HG02870 (cell line): ENCODE measurements at regions not wholly inside any gene's neighbourhood (a gene's known extent, or its start where the extent isn't known, plus 50 kb on each side); places are given as distances from the start of the nearest gene placed in this dataset.
"Not testable (repeated sequence)": the region's sequence is repeated elsewhere in the genome, so short reads cannot be mapped to it uniquely, and the experiment has no call there.

Source experiments
- ATAC-seq: cut with Tn5 transposase; IDR thresholded peaks from one replicate; pipeline ENCODE4 v1.9.1; 2021; ENCODE audit warnings: mild to moderate bottlenecking, moderate library complexity; ENCODE audit not compliant: unreplicated experiment

GRCh38 chr2:16102976-16103380, 162.6 kb downstream of the MYCN start:
- no peak for ATAC-seq

DNA sequence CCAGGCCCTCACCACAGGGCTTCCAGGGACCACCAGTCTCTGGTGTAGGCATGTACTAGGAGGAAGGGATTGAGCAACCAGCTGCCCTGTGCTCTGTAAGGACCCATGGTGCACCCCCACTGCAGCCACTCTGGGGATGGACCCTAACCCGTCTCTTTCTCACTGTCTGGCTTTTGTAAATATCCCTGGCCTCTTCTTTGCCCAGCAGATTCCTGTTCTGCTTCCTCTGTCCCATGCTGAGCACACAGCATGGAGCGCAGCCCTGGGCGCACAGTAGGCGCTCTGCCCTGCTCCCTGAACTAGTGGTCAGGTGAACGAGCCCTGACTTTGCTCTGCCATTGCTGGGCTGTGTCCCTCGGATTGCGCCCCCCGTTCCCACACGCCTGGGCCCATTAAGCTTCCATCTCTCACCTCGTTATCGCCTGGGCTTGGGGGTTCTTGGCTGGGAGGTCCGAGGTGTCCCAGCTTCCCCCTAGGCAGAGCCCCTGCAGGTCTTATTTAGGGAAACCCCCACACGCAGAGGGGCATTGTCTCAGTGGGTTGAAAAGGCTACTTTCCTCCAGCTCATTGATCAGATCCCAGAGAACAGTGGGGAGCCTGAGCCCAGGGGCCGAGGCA, 162.1 kb downstream of the MYCN start:
- ATAC-seq: no peak

DNA sequence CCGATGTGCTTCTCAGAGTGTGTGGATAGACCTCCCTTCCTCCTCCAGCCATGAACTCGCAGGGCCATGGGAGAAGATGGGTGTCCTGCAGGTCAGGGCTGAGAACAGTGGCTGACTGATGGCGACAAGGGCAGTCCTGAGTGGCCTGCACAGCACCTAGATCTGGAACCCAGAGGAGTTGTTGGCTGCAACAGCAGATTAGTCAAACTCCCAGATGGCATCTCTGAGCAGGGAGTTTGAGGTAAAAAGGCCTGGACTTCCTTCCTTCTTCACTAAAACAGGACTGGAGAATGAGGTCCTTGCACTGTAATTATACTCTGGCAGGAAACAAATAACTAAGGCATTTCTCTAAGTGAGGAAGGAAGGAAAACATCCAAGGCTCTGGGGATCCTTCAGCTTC, 160.8 kb downstream of the MYCN start:
- no peak for ATAC-seq

DNA sequence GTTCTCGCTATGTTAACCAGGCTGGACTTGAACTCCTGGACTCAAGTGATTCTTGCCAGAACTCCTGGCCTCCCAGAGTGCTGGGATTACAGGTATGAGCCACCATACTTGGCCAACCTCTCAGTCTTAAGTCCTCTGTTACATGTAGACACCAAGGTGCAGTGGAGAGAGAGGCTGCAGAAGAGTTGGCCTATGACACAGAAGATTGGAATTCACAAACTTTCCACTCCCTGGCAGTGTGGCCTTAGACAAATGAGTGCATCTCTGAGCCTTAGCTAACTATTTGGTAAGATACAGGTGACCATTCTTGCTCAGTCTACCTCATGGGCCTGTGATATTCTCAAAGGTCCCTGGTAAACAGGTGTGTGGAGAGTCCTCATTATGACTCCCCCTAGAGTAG, 159.7 kb downstream of the MYCN start:
- no peak for ATAC-seq

- no peak for ATAC-seq
Observed at GRCh38 chr2:16099326-16099725, 159.0 kb downstream of the MYCN start.

DNA sequence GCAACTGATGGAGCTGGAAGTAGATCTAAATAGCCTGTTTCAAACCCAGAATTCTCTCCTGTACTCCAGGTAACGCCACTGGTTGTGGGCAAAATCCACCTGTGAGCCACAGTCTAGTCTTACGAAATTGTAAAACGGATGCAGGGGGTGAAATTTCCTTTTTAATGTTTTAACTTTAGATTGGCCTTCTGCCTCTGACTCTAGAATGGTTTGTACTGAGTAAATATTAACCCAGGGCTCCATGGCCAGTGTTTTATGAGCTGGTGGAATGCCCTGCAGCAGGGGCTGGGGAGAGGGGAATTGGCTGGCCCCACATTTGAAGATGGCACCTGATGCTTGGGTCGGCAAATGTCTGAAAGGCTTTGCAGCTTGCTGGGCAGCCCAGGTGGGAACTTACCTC, 156.6 kb downstream of the MYCN start:
- no peak for ATAC-seq

GRCh38 chr2:16095483-16095882, 155.1 kb downstream of the MYCN start:
- ATAC-seq: not testable (repeated sequence)

DNA sequence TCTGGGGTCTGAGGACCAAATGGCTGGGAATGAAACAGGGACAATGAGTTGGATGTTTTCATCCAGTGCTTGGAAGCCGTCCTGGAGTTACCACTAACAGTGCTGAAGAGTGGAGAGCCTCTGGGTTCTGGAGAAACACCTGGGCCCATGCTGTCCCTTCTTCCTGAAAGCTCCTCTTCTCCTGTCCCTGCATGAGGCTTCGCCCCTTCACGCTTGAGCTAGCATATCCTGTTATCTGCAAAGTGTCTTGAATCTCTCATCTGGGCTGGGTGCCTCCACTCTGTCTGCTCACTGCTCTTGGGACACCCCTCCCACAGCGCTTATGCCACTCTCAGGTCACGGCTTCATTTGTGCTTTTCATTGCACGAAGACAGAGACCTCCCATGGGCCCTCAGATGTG, 154.5 kb downstream of the MYCN start:
- no peak for ATAC-seq

- ATAC-seq: no peak
Observed at GRCh38 chr2:16093639-16094529, 153.5 kb downstream of the MYCN start.

GRCh38 chr2:16092861-16093638, 152.7 kb downstream of the MYCN start:
- no peak for ATAC-seq

DNA sequence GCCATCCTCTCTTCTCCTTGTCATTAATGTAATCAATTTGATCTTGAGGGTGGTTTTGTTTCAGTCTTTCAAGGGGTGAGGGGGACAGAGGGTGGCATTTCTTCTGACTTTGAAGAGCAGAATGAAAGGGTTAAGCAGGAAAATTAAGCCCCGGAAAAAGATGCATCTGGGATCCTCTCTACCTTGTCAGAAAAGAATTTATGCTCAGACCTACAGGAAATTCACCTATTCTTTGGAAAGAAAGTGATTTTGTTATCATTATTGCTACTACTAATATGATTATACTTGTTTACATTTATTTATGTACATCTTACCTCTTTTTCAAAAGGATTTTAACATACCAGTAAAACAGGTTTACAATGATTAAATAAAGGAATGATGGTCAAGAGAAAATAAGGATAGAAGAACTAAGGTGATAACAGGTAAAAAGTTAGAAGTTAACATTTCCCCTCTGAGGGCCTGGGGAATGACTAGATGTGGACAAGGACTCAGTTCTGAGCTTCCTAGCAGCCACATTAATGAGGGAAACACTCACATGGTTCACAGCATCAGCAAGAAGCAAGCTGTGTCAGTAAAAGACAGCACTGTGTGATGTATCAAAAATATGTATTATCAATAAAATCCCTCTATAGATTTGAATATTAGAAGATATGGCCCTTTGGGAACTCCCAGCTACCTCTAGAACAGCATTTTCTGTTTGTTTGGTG, 151.4 kb downstream of the MYCN start:
- ATAC-seq: no peak

GRCh38 chr2:16090650-16091575, 150.6 kb downstream of the MYCN start:
- ATAC-seq: no peak

- ATAC-seq: not testable (repeated sequence)
Observed at GRCh38 chr2:16089491-16089890, 149.1 kb downstream of the MYCN start.

DNA sequence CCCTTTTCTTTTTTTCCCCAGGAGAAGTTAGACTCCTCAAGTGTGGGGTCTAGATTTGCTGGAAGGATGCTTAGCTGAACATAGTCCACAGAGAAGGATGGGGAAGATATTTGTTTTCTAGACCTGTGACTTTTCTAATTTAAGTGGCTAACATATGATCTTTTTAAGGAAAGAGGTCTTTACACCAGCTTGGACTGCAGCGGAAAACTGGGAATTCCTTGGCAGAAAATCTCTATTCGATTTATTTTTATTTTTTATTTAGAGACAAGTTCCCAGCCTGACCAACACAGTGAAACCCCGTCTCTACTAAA, 148.4 kb downstream of the MYCN start:
- ATAC-seq: no peak

DNA sequence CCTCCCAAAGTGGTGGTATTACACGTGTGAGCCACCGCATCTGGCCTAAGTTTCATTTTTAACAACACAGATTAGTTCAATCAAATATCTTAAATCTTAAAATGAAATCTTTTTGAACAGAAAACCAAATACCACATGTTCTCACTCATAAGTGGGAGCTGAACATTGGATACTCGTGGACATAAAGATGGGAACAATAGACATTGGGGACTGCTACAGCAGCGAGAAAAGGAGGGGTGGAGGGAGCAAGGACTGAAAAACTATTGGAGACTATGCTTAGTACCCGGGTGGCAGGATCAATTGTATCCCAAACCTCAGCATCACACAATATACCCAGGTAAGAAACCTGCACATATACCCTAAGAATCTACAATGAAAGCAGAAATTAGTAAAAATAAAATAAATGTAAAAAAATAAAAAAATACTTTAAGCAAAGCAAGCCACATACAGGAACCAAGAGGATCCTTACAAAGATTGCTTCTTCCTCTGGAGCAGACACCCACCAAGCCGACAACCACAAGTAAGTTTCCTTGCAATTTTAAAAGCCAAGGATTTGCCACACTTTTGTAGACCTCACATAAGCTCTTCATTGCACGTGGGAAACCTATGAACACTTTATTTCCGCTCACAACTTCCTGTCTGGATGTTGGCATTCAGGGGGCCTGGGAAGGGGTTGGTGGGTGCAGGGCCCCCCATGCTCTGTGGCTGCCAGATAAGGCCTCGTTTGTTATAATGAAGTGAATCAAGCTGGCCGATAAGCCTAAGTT, 147.9 kb downstream of the MYCN start:
- ATAC-seq: no peak

DNA sequence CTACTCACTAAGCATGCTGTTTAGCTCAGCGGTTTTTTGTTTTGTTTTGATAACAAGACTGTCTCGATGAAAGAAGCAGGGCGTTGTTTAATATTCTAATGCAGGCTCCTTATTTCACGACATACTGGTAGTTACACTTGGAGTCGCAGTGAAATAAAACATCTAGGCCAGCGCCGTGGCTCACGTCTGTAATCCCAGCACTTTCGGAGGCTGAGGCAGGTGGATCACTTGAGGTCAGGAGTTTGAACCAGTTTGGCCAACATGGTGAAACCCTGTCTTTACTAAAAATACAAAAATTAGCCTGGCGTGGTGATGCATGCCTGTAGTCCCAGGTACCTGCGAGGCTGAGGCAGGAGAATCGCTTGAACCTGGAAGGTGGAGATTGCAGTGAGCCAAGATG, 145.8 kb downstream of the MYCN start:
- ATAC-seq: not testable (repeated sequence)

GRCh38 chr2:16085073-16085472, 144.7 kb downstream of the MYCN start:
- ATAC-seq: no peak

DNA sequence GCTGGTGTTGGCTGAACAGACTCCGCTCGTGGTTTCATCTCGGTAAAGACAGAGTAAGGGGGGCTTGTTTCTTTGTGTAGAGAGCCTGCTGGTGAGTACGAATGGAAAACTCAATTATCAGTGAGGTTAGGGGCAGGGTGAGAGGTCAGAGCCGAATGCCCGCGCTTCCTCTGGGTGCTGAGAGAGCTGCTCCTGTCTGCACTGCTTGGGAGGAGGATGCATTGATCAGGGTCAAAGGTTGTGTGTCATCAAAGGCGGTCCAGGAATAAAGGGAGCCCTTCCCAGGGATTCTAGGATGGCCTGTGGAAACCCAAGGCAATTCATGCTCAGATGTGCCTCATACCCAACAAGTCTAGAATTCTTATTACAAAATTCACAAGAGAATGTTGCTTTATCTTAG, 143.9 kb downstream of the MYCN start:
- ATAC-seq: no peak

- ATAC-seq: no peak
Observed at GRCh38 chr2:16082276-16082675, 141.9 kb downstream of the MYCN start.
